Left lung (tissue), 4 donors: ENCODE measurements at regions not wholly inside any gene's neighbourhood (a gene's known extent, or its start where the extent isn't known, plus 50 kb on each side); places are given as distances from the start of the nearest gene placed in this dataset.

ENCODE experiments used
- ATAC-seq: fragments of 200-7000 bp; cut with Tn5 transposase; one replicate; pipeline ENCODE4 v1.9.1; 2020; ENCODE audit warnings: moderate library complexity
- DNase-seq, 4 donors: peaks; one replicate each; pipeline ENCODE4 v3.0.0-alpha.2; 2013 to 2020
- H3K27ac ChIP-seq, 2 donors: fragments of 200-600 bp; sonication (generic) in 1 of 2; one replicate each; pipeline versions ENCODE4 v1.5.0 to v1.8.0; 2020 to 2021
- H3K27me3 ChIP-seq, 2 donors: fragments of 200-600 bp; sonication (generic) in 1 of 2; one replicate each; pipeline versions ENCODE4 v1.5.0 to v1.8.0; 2020 to 2021
- H3K36me3 ChIP-seq, 2 donors: fragments of 200-600 bp; sonication (generic) in 1 of 2; one replicate each; pipeline versions ENCODE4 v1.5.0 to v1.8.0; 2020 to 2021
- H3K4me1 ChIP-seq, 2 donors: fragments of 200-600 bp; one replicate each; pipeline ENCODE4 v1.8.0; 2021
- H3K4me3 ChIP-seq, 2 donors: fragments of 200-600 bp; sonication (generic) in 1 of 2; one replicate each; pipeline versions ENCODE4 v1.5.0 to v1.8.0; 2020 to 2021; ENCODE audit warnings: mild to moderate bottlenecking in 1 of 2
- H3K9me3 ChIP-seq, 2 donors: fragments of 200-600 bp; sonication (generic) in 1 of 2; one replicate each; pipeline versions ENCODE4 v1.5.0 to v1.8.0; 2020 to 2021
- CTCF ChIP-seq, 2 donors: fragments of 200-600 bp; sonication (generic) in 1 of 2; IDR thresholded peaks; one replicate each; pipeline versions ENCODE4 v1.5.0 to v1.8.0; 2021; ENCODE audit warnings: antibody characterized with exemption in 2 of 2
- intact Hi-C, 2 donors: fragments of 100-400 bp; cut with DNase I; formaldehyde crosslinking; loops; one replicate each; pipeline versions ENCODE4 v1.11.2 to v1.14.2; 2022
- donor health status: DM: no; HTN: yes; CAD: no.
- donor health status: DM: no; HTN: no; CAD: no.

- Histone ChIP-seq H3K4me3 (no peak overlapping the region), H3K27me3 (no peaks in the 10 kb centered on the region), H3K4me1 (no peaks in the 10 kb centered on the region), H3K27ac (no peak overlapping the region), H3K9me3 (no peaks in the 10 kb centered on the region), H3K36me3 (no peaks in the 10 kb centered on the region)
- intact Hi-C loops, result no loop called here
- ATAC-seq (no peak), DNase-seq (no peak)
- no peak for TF ChIP-seq CTCF (IDR thresholded peaks at IDR 0.05)
Observed at GRCh38 chr1:118271883-118272282, 86.9 kb upstream of the SPAG17 start.

GRCh38 chr1:118269598-118269997 is 84.6 kb upstream of the SPAG17 start:
- Histone ChIP-seq H3K9me3 (no peaks in the 10 kb centered on the region), H3K27me3 (no peaks in the 10 kb centered on the region), H3K27ac (no peak overlapping the region), H3K4me3 (no peak overlapping the region), H3K36me3 (no peaks in the 10 kb centered on the region), H3K4me1 (no peaks in the 10 kb centered on the region)
- intact Hi-C loops, result no loop called here
- TF ChIP-seq CTCF (IDR thresholded peaks at IDR 0.05), result no peak
- no peak for ATAC-seq
- no peak for DNase-seq

GRCh38 chr1:118266436-118266835 is 81.4 kb upstream of the SPAG17 start:
- H3K36me3 ChIP-seq, result no peaks in the 10 kb centered on the region
- intact Hi-C loops, result no loop called here
- DNase-seq, result no peak
- no peaks in the 10 kb centered on the region for H3K9me3 ChIP-seq
- H3K4me1 ChIP-seq, result no peaks in the 10 kb centered on the region
- no peaks in the 10 kb centered on the region for H3K27me3 ChIP-seq
- H3K27ac ChIP-seq, result no peak overlapping the region
- no peak for TF ChIP-seq CTCF (IDR thresholded peaks at IDR 0.05)
- H3K4me3 ChIP-seq, result no peak overlapping the region
- ATAC-seq, result no peak

- ATAC-seq (no peak), DNase-seq (no peak)
- Histone ChIP-seq H3K4me1 (no peaks in the 10 kb centered on the region), H3K36me3 (no peaks in the 10 kb centered on the region), H3K27me3 (no peaks in the 10 kb centered on the region), H3K9me3 (no peaks in the 10 kb centered on the region), H3K4me3 (no peak overlapping the region), H3K27ac (no peak overlapping the region)
- no peak for TF ChIP-seq CTCF (IDR thresholded peaks at IDR 0.05)
- intact Hi-C loops, result no loop called here
Observed at GRCh38 chr1:118264343-118264742, 79.3 kb upstream of the SPAG17 start.

GRCh38 chr1:118262865-118263264 is 77.8 kb upstream of the SPAG17 start:
- no peak for TF ChIP-seq CTCF (IDR thresholded peaks at IDR 0.05)
- intact Hi-C loops, result no loop called here
- Histone ChIP-seq H3K27me3 (no peaks in the 10 kb centered on the region), H3K4me3 (no peak overlapping the region), H3K9me3 (no peaks in the 10 kb centered on the region), H3K36me3 (no peaks in the 10 kb centered on the region), H3K27ac (no peak overlapping the region), H3K4me1 (no peaks in the 10 kb centered on the region)
- ATAC-seq (no peak), DNase-seq (no peak)
